GM04504 (cell line): ENCODE measurements at regions not wholly inside any gene's neighbourhood (a gene's known extent, or its start where the extent isn't known, plus 50 kb on each side); places are given as distances from the start of the nearest gene placed in this dataset.
"Not testable (repeated sequence)": the region's sequence is repeated elsewhere in the genome, so short reads cannot be mapped to it uniquely, and the experiment has no call there.

ENCODE experiments used
- DNase-seq: peaks from one replicate; pipeline ENCODE4 v3.0.0-alpha.2; 2012; ENCODE audit warnings: low read depth

DNA sequence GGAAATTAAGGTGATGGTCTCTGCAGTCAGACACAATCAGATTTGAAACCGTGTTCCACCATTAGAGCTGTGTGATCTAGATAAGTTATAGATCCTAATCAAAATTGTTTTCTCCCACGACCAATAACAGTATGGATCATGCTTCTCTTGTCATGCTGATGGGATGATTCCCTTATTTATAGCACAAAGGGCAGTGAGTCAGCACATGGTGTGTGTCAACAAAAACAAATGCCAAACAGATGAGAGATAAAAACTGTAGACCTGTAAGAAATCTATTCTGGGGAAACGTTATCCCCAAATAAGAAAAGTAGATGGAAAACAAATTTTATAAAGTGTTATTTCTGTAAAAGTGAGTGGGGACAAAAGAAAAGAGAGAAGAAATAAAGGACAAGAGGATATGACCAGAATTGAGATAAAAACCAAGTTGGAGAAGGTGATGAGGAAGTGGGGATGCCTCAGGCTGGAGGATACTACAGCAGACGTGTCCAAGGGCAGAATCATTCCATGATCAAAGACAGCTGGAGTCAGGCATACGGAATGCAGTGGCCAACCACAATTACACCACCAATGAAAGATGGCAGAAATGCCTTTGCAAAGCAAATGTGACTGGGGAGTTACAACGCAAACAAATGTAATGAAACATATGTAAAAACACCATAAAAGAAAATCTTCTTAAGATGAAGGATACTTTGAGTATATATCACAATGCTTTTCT is 377.8 kb upstream of the PRKX start:
- no peak for DNase-seq

- no peak for DNase-seq
Observed at GRCh38 chrX:4059893-4060292, 346.4 kb upstream of the PRKX start.

- no peak for DNase-seq
Observed at GRCh38 chrX:4043951-4044350, 330.5 kb upstream of the PRKX start.

DNA sequence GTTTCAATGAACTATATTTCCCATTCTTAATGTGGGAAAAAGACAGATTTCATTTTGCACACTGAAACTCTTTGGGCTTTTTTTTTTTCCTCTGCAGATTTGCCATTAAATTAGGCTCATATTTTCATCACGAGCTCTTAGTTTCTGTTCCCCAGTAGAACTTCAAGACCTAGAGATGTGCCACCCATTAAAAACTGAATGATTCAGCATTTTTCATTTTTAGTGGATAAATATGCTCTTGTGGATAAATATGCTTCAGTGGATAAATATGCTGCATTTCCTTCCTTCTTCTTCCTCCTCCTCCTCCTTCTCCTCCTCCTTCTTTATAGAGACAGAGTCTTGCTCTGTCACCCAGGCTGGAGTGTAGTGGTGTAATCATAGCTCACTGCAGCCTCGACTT is 322.4 kb upstream of the PRKX start:
- no peak for DNase-seq

- no peak for DNase-seq
Observed at GRCh38 chrX:4028151-4028550, 314.7 kb upstream of the PRKX start.

- DNase-seq = no peak
Observed at GRCh38 chrX:4005281-4005680, 291.8 kb upstream of the PRKX start.

DNA sequence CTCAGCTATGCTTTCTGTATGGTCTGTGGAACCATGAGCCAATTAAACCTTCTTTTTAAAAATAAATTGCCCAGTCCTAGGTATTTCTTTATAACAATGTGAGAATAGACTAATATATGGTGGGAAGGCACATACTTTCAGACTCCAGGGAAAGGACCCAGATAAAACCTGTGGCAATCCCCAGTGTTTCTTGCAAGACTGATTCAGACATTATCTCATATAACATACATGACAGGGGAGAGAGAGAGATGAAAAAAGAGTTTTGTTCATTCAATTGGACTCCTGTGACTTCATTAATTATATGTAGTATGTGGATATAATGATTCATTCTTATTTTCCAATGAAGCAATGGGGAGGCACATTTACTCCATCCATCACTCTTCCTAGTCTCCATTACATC is 291.4 kb upstream of the PRKX start:
- no peak for DNase-seq

DNA sequence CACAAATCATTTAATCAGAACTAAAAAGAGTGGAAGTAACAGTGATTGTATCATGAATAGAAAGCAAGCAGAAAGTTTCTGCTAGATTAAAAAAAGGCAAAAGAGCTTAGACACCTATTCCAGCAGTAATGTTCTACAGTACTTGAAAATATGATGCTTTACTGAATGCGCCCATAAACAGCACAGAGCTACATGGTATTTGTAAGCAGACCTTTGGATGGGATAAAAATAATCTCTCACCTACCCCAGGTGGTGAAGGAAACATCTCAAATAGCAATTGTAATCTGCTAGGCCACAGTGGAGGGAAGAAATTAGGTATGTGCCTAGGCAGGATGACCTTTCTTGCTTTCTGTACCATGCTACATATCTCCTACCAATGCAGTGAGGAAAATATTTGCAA is 280.9 kb upstream of the PRKX start:
- DNase-seq = no peak

DNA sequence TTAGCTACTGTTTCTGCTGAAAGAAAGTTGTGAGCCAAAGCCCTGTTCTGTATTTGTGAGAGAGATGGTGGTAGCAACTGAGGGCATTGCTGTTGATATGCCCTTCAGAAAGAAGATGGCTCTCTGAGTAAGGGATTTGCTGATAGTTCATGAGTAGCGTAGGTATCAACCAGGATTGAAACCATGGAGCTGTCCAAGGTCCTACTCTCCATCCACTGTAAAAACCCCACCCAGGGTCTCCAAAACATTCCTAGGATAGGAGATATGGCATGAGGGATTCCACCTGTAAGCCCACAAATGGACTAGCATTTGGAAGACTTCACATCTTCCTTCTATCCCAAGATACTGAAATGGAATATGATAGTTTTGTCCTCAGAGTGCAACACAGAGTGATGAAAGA is 277.1 kb upstream of the PRKX start:
- DNase-seq = no peak

- DNase-seq = not testable (repeated sequence)
Observed at GRCh38 chrX:3972104-3972858, 258.8 kb upstream of the PRKX start.

DNA sequence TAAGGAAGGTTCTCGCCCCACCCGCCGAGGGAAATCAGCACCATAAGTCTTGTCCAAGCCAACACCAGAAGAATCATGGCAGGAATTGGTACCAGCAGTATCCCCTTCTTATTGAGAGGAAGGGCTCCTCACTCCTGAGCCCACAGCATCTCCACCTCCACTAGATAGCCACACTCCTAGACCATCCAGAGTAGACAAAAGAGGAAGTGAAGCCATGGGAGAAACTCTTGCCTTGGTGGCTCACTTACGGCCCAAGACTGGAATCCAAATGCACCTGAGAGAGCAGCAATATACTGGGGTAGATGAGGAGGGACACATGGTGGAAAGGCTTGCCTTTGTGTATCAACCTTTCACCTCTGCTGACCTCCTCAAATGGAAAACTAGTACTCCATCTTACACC is 255.3 kb upstream of the PRKX start:
- no peak for DNase-seq

- no peak for DNase-seq
Observed at GRCh38 chrX:3963980-3964379, 250.5 kb upstream of the PRKX start.

- no peak for DNase-seq
Observed at GRCh38 chrX:3962511-3963311, 249.3 kb upstream of the PRKX start.

- no peak for DNase-seq
Observed at GRCh38 chrX:3960952-3961351, 247.5 kb upstream of the PRKX start.

DNA sequence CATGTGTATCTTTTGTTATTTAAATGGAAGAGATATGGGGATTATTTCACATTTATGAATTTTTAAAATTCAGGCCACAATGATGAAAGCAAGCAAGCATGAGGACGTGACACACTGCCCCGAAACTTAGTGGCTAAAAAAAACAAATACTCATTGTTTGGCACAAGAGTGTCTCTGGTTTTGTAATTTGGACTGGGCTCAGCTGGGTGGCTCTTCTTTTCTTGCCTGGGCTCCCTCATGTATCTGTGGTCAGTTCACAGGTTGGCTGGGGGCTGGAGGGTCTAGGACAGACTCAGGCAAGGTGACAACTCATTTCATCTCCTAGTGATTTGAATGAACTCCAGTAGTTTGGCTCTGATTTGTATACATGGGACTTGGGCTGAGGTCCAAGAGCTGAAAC is 238.4 kb upstream of the PRKX start:
- DNase-seq = no peak

DNA sequence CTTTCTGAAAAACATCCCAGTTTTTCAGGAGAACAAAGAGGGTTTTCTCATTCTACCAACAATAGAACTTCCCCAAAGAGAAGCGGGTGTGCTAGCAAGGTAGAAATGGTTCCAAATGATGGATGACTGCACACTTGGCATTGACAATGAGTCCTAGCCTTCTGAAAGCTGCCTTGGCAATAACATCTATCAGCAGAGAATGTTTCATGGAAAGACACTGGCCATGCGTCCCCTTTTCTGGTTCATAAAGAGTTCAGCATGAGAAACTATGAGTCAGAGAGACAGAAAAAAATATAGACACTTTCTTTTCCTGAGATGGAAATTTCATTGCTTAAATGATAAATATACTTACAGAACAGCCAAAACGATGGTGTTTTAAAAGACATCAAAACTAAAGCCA is 236.9 kb upstream of the PRKX start:
- no peak for DNase-seq

DNA sequence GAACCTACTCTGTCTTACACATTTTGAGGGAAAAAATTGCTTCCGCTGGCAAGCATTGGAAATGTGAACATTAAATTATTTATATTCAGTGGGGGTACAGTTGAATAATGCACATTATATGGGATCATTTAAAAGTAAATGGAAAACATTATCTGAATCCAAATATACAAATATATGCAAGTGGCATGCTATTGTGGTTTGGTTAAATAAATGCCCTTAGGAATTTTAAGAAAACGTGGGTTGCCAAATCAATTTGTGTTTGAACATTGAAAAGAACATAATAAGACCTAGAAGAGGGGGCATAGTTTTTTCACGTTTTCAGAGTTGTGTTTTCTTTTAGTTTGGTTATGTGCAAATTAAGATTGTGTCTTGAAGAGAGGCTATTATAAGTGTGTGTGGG is 230.5 kb upstream of the PRKX start:
- DNase-seq = no peak

- no peak for DNase-seq
Observed at GRCh38 chrX:3940000-3940610, 226.7 kb upstream of the PRKX start.

DNA sequence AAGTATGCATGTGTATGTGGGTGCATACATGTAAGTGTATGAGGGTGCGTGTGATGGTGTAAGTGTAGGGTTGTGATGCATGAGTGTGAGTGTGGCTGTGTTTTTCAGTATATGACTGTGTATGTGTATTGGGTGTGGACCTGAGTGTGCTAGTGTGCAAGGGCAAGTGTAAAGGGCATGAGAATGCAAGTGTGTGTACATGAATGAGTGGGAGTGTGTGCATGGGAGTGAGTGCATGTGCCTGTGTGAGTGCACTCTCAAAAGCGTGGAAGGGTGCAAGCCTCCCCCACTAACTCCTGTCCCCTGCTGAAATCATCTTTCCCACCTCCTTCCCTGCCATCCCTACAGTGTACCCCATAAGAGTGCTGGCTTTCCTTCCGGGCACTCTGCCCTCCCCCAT is 225.1 kb upstream of the PRKX start:
- no peak for DNase-seq

DNA sequence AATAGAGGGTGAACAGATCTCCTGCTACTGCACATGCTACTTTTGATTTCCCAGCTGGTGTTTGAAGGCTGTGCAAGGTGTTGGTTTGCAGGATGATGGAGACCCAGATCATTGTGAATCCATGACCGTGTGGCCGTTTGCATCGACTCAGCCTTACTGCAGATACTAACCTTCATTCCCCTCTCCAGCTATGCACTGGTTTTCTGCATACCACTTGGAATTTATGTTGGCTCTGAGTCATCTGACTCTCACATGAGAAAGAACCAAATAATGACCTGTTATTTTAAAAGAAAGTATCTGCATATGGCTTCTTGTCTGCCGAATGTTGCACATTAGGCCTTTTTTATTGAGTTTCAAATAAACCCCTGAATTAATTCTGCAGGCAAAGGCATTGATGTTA is 221.7 kb upstream of the PRKX start:
- not testable (repeated sequence) for DNase-seq

DNA sequence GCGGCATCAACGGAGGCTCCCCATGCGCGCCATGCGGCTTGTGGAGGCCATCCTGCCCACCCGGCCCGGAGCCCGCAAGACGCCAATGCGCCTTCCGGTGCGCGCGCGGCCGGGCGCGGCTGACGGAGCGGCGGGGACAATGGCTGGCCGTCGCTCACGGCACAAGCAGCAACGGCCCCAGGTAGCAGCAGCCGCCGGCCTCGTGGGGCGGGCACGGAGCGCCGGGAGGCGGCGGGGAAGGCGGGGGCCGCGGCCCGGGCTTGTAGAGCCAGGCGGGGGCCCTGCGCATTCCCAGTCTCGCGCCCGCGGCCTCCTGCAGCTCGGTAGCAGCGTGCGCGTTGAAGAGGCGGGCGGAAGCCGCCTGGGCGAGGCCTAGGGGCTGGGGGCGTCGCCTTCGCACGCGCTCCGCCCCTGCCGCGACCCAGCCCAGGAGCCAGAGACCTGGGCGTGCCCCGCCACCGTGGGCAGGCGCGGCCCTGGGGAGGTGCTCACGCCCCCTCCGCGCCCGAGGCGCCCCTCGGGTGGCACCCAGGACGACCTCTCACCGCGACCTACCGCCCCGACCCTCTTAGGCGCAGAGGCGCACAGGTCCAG is 207.1 kb upstream of the PRKX start:
- DNase-seq = not testable (repeated sequence)
